ENCODE measurements at regions not wholly inside any gene's neighbourhood (a gene's known extent, or its start where the extent isn't known, plus 50 kb on each side); places are given as distances from the start of the nearest gene placed in this dataset.

DNA sequence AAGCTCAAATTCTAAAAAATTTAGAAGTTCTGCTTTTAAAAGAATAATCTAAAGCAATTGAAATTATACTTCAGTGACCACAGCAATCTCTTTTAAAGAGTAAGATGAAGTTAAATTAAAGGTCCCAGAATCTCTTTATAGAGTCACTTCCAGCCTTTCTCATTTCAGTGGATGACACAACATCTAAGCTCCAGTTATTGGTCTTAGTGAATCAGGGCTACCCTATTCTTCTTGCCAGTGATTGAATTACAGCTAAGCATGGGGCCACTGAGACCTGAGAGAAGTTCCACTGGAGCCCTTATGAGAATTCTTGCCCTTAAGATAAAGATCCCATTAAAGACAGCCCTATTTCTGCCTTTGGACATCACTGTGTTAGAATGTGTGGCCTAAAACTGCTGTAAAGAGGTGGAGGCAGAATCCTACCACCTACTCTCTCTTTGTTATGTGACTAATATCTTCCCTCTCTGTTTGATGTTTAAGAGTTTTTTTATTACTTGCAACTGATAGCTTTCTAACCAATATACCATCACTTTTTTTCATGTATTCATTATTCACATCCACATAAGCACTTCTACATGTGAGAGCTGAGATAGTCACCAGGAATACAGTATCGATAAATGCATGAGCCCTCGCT is 128.6 kb downstream of the UNC5CL start:
- H3K27me3 ChIP-seq = no peaks in the 10 kb centered on the region
- H3K36me3 ChIP-seq = no peaks in the 10 kb centered on the region
- peaks cover 0 to 3% (median 0%) of the 10 kb centered on the region in 4 donors for H3K4me1 ChIP-seq
- no peaks in the 10 kb centered on the region for H3K9me3 ChIP-seq
- TF ChIP-seq POLR2A (IDR thresholded peaks at IDR 0.05) (no peak), EP300 (IDR thresholded peaks at IDR 0.05) (no peak), POLR2AphosphoS5 (IDR thresholded peaks at IDR 0.05) (no peak)
- TF ChIP-seq, protein P1, sequence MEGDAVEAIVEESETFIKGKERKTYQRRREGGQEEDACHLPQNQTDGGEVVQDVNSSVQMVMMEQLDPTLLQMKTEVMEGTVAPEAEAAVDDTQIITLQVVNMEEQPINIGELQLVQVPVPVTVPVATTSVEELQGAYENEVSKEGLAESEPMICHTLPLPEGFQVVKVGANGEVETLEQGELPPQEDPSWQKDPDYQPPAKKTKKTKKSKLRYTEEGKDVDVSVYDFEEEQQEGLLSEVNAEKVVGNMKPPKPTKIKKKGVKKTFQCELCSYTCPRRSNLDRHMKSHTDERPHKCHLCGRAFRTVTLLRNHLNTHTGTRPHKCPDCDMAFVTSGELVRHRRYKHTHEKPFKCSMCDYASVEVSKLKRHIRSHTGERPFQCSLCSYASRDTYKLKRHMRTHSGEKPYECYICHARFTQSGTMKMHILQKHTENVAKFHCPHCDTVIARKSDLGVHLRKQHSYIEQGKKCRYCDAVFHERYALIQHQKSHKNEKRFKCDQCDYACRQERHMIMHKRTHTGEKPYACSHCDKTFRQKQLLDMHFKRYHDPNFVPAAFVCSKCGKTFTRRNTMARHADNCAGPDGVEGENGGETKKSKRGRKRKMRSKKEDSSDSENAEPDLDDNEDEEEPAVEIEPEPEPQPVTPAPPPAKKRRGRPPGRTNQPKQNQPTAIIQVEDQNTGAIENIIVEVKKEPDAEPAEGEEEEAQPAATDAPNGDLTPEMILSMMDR (IDR thresholded peaks at IDR 0.05) = no peak
- WGBS, 2 donors = 87 to 93% methylated on average over 2 of the region's 2 CpGs
- H3K27ac ChIP-seq = no peak overlapping the region
- H3K4me3 ChIP-seq = no peak overlapping the region
- ATAC-seq (ENCODE audit: low FRiP score in 2 of 2) (no peak), DNase-seq (no peak)

DNA sequence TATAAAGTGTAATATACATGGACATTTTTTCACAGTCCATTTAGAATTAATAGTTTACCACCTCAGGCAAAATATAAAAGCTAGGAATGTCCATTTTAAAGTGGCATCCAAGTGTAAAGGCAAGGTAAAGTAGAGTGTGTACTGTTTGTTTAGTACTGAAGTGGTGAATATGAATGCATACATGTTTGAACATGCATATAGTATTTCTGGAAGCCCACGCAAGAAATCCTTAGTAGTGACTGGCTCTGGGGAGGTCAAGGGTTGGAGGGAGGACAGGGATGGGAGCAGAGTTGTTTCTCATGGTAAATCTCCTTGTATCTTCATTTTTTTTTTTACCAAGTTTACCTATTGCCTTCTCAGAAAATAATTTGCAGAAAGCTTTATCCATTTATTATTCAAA is 129.2 kb downstream of the UNC5CL start:
- WGBS, 2 donors = 62 to 74% methylated on average over 1 of the region's 1 CpG
- no peak for ATAC-seq (ENCODE audit: low FRiP score in 2 of 2)
- no peaks in the 10 kb centered on the region for H3K27me3 ChIP-seq
- no peaks in the 10 kb centered on the region for H3K9me3 ChIP-seq
- TF ChIP-seq POLR2AphosphoS5 (IDR thresholded peaks at IDR 0.05) = no peak
- no peak for TF ChIP-seq EP300 (IDR thresholded peaks at IDR 0.05)
- no peak for TF ChIP-seq POLR2A (IDR thresholded peaks at IDR 0.05)
- TF ChIP-seq, protein P1 (IDR thresholded peaks at IDR 0.05) = no peak
- H3K4me1 ChIP-seq = peaks cover 0 to 3% (median 0%) of the 10 kb centered on the region in 4 donors
- DNase-seq = no peak
- H3K4me3 ChIP-seq = no peak overlapping the region
- H3K27ac ChIP-seq = no peak overlapping the region
- no peaks in the 10 kb centered on the region for H3K36me3 ChIP-seq

DNA sequence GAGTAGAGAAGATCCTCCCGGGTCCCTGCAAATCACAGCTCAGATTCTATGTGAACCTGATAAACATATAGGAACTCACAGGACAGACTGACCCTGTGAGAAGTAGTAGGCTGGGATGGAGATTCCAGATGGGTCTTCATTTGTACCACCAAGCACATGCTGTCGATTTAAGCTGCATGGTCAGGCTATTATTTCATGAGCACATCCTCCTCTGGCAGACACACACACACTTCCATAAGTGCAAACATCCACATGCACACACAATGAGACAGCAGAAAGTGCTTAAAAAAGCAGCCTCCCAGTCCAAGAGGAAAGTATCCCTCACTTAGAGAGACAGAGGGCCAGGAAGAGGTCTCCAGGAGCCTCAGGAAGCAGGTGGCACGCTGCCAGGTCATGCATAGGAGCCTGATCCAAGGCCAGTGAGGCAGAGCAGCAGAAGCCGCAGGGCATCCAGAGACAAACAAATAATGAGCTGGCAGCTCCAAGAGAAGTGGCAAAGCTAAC is 131.8 kb downstream of the UNC5CL start:
- no peak overlapping the region for H3K27ac ChIP-seq
- DNase-seq = no peak
- WGBS, 2 donors = 43 to 68% methylated on average over 4 of the region's 4 CpGs

DNA sequence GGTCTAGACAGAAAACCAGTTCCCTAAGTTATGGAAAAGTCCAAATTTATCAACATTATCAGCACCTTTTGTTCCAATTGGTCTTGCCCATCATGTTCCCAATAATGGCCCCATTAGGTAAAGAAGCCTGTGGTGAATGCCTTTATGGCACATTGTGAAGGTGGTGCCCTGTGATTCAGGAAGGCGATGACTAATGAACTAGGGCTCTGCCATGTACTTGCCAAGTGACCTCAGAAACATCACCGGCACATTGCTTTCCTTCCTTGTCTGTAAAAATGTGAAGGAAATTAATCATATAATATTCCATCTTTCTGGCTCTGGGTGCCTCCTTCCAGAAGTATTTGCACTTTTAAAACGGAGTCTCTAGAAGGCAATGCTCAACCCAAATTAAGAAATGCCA is 132.3 kb downstream of the UNC5CL start:
- no peak for TF ChIP-seq POLR2AphosphoS5 (IDR thresholded peaks at IDR 0.05)
- TF ChIP-seq, protein P1 (IDR thresholded peaks at IDR 0.05) = no peak
- TF ChIP-seq POLR2A (IDR thresholded peaks at IDR 0.05) = no peak
- no peak for TF ChIP-seq EP300 (IDR thresholded peaks at IDR 0.05)
- H3K36me3 ChIP-seq = no peaks in the 10 kb centered on the region
- H3K27me3 ChIP-seq = no peaks in the 10 kb centered on the region
- H3K4me3 ChIP-seq = no peak overlapping the region
- WGBS, 2 donors = 69 to 72% methylated on average over 3 of the region's 3 CpGs
- H3K4me1 ChIP-seq = no peaks in the 10 kb centered on the region
- ATAC-seq (ENCODE audit: low FRiP score in 2 of 2) (no peak), DNase-seq (no peak)
- H3K27ac ChIP-seq = no peak overlapping the region
- no peaks in the 10 kb centered on the region for H3K9me3 ChIP-seq

More for the DNA sequence above, 131.8 kb downstream of the UNC5CL start:
- Histone ChIP-seq H3K36me3 (no peaks in the 10 kb centered on the region), H3K4me1 (peaks cover 0 to 2% (median 0%) of the 10 kb centered on the region in 4 donors), H3K27me3 (no peaks in the 10 kb centered on the region), H3K9me3 (no peaks in the 10 kb centered on the region), H3K4me3 (no peak overlapping the region)
- no peak for ATAC-seq (ENCODE audit: low FRiP score in 2 of 2)
- TF ChIP-seq POLR2AphosphoS5 (IDR thresholded peaks at IDR 0.05) = no peak
- TF ChIP-seq EP300 (IDR thresholded peaks at IDR 0.05) = no peak
- TF ChIP-seq, protein P1 (IDR thresholded peaks at IDR 0.05) = no peak
- no peak for TF ChIP-seq POLR2A (IDR thresholded peaks at IDR 0.05)
